H9 (cell line): ENCODE measurements at regions not wholly inside any gene's neighbourhood (a gene's known extent, or its start where the extent isn't known, plus 50 kb on each side); places are given as distances from the start of the nearest gene placed in this dataset.

Experiments
- DNase-seq: peaks from one replicate; pipeline ENCODE4 v3.0.0-alpha.2; 2017
- H2AFZ ChIP-seq: one replicate; pipeline ENCODE4 v1.6.1; 2013; ENCODE audit warnings: mild to moderate bottlenecking, low read length, control low read depth, moderate library complexity
- H2AK5ac ChIP-seq: 2 replicates; pipeline ENCODE4 v1.6.1; 2013; ENCODE audit warnings: low read length, control low read depth, mixed read lengths; ENCODE audit not compliant: insufficient read length
- H2BK120ac ChIP-seq: one replicate; pipeline ENCODE4 v1.6.1; 2013; ENCODE audit warnings: low read depth, mild to moderate bottlenecking, low read length, control low read depth, inconsistent platforms; ENCODE audit not compliant: poor library complexity, severe bottlenecking
- H2BK12ac ChIP-seq: 2 replicates; pipeline ENCODE4 v1.6.1; 2013; ENCODE audit warnings: low read length, control low read depth, mixed read lengths, low read depth; ENCODE audit not compliant: insufficient read length
- H2BK15ac ChIP-seq: 2 replicates; pipeline ENCODE4 v1.6.1; 2013; ENCODE audit warnings: low read depth, low read length, control low read depth
- H2BK20ac ChIP-seq: one replicate; pipeline ENCODE4 v1.6.1; 2013; ENCODE audit warnings: low read depth, mild to moderate bottlenecking, low read length, control low read depth, inconsistent platforms; ENCODE audit not compliant: poor library complexity, severe bottlenecking
- H2BK5ac ChIP-seq: 2 replicates; pipeline ENCODE4 v1.6.1; 2013; ENCODE audit warnings: low read length, control low read depth, mixed read lengths; ENCODE audit not compliant: insufficient read length
- H3K14ac ChIP-seq: 2 replicates; pipeline ENCODE4 v1.6.1; 2013; ENCODE audit warnings: low read length, control low read depth; ENCODE audit not compliant: insufficient read depth
- H3K18ac ChIP-seq: 2 replicates; pipeline ENCODE4 v1.6.1; 2013; ENCODE audit warnings: low read depth, mild to moderate bottlenecking, mixed read lengths, low read length, control low read depth; ENCODE audit not compliant: insufficient read length
- H3K23ac ChIP-seq: 2 replicates; pipeline ENCODE4 v1.6.1; 2013; ENCODE audit warnings: low read length, control low read depth, mixed read lengths, low read depth; ENCODE audit not compliant: insufficient read length
- H3K23me2 ChIP-seq: 2 replicates; pipeline ENCODE4 v1.6.1; 2013; ENCODE audit warnings: low read depth, mild to moderate bottlenecking, mixed read lengths, low read length, control low read depth; ENCODE audit not compliant: insufficient read length, poor library complexity, severe bottlenecking
- H3K27ac ChIP-seq: 2 replicates; pipeline ENCODE4 v1.5.1; 2013; ENCODE audit warnings: low read length, control low read depth, mixed read lengths, low read depth; ENCODE audit not compliant: insufficient read length
- H3K27me3 ChIP-seq: 2 replicates; pipeline ENCODE4 v1.6.1; 2013; ENCODE audit warnings: low read length, control low read depth, inconsistent platforms; ENCODE audit not compliant: insufficient read depth
- H3K4ac ChIP-seq: 2 replicates; pipeline ENCODE4 v1.6.1; 2013; ENCODE audit warnings: low read depth, mild to moderate bottlenecking, control low read depth, inconsistent platforms, low read length, moderate library complexity
- H3K4me1 ChIP-seq: 2 replicates; pipeline ENCODE4 v1.6.1; 2013; ENCODE audit warnings: low read length, control low read depth, inconsistent platforms; ENCODE audit not compliant: insufficient read depth
- H3K4me2 ChIP-seq: 2 replicates; pipeline ENCODE4 v1.6.1; 2013; ENCODE audit warnings: low read length, control low read depth, mixed read lengths; ENCODE audit not compliant: insufficient read length, insufficient read depth
- H3K56ac ChIP-seq: 2 replicates; pipeline ENCODE4 v1.6.1; 2013; ENCODE audit warnings: low read depth, mild to moderate bottlenecking, mixed read lengths, low read length, control low read depth; ENCODE audit not compliant: insufficient read length
- H3K79me1 ChIP-seq: 2 replicates; pipeline ENCODE4 v1.6.1; 2013; ENCODE audit warnings: low read depth, mild to moderate bottlenecking, moderate library complexity, low read length, control low read depth, inconsistent platforms; ENCODE audit not compliant: insufficient read depth, poor library complexity, severe bottlenecking
- H3K79me2 ChIP-seq: 2 replicates; pipeline ENCODE4 v1.6.1; 2013; ENCODE audit warnings: low read length, control low read depth, inconsistent platforms; ENCODE audit not compliant: insufficient read depth
- H3K9ac ChIP-seq: 2 replicates; pipeline ENCODE4 v1.6.1; 2013; ENCODE audit warnings: low read length, control low read depth, mixed read lengths; ENCODE audit not compliant: insufficient read length; ENCODE audit errors: extremely low read depth
- H3K9me3 ChIP-seq: one replicate; pipeline ENCODE4 v1.6.1; 2013; ENCODE audit warnings: low read depth, low read length, inconsistent platforms; ENCODE audit not compliant: control insufficient read depth
- H3T11ph ChIP-seq: one replicate; pipeline ENCODE4 v1.6.1; 2013; ENCODE audit warnings: mild to moderate bottlenecking, low read length, control low read depth, inconsistent platforms
- H4K20me1 ChIP-seq: one replicate; pipeline ENCODE4 v1.6.1; 2013; ENCODE audit not compliant: control insufficient read depth, insufficient read length, insufficient read depth
- H4K5ac ChIP-seq: 2 replicates; pipeline ENCODE4 v1.6.1; 2013; ENCODE audit warnings: low read depth, mild to moderate bottlenecking, mixed read lengths, low read length, control low read depth; ENCODE audit not compliant: insufficient read length
- H4K8ac ChIP-seq: replicated peaks from 2 replicates; pipeline ENCODE4 v1.6.1; 2013; ENCODE audit warnings: low read length, control low read depth, mixed read lengths, low read depth; ENCODE audit not compliant: insufficient read length
- H4K91ac ChIP-seq: 2 replicates; pipeline ENCODE4 v1.6.1; 2013; ENCODE audit warnings: low read depth, mild to moderate bottlenecking, moderate library complexity, mixed read lengths, low read length, control low read depth; ENCODE audit not compliant: insufficient read length
- H3K27ac Mint-ChIP-seq, 3 experiments: 2 replicates in 2 of 3; 3 replicates in 1 of 3; pipeline ENCODE4 v1.8.0; 2020 to 2021; ENCODE audit warnings: mixed read lengths in 3 of 3, mild to moderate bottlenecking in 1 of 3, moderate library complexity in 1 of 3
- H3K27me3 Mint-ChIP-seq: 2 replicates; pipeline ENCODE4 v1.8.0; 2021; ENCODE audit warnings: low read depth, mild to moderate bottlenecking, moderate library complexity, mixed read lengths
- H3K36me3 Mint-ChIP-seq, 3 experiments: 2 replicates in 2 of 3; 3 replicates in 1 of 3; pipeline ENCODE4 v1.8.0; 2020 to 2021; ENCODE audit warnings: low read depth in 3 of 3, mixed read lengths in 3 of 3; ENCODE audit not compliant: insufficient read depth in 1 of 3
- H3K4me1 Mint-ChIP-seq, 2 experiments: 2 replicates each; pipeline ENCODE4 v1.8.0; 2020; ENCODE audit warnings: mixed read lengths in 2 of 2
- H3K4me3 Mint-ChIP-seq, 2 experiments: 2 replicates in 1 of 2; 3 replicates in 1 of 2; pipeline ENCODE4 v1.8.0; 2020 to 2021; ENCODE audit warnings: mild to moderate bottlenecking in 2 of 2, mixed read lengths in 2 of 2, moderate library complexity in 1 of 2
- H3K9me3 Mint-ChIP-seq, 2 experiments: 2 replicates in 1 of 2; 3 replicates in 1 of 2; pipeline ENCODE4 v1.8.0; 2020; ENCODE audit warnings: mild to moderate bottlenecking in 2 of 2, mixed read lengths in 2 of 2, moderate library complexity in 1 of 2
- CTCF ChIP-seq: fragments of 200-600 bp; sonication (generic); conservative IDR thresholded peaks from 3 replicates; pipeline ENCODE4 v1.8.0; 2021; ENCODE audit warnings: antibody characterized with exemption, mild to moderate bottlenecking
- WGBS: extraction: QIAGEN DNeasy Blood & Tissue Kit; methylation state at CpG from one replicate; pipeline ENCODE4 v1.1.7; 2013; ENCODE audit warnings: missing lambda C conversion rate, low lambda C conversion rate, mixed read lengths; ENCODE audit not compliant: insufficient read length; ENCODE audit errors: extremely low coverage; 5-methylcytosine and 5-hydroxymethylcytosine counted together

GRCh38 chr14:42001431-42001830, 394.8 kb downstream of the LRFN5 start:
- TF ChIP-seq CTCF = no peak
- no CpG with 5 or more reads among the region's 3 CpGs for WGBS
- H4K91ac ChIP-seq = no peak overlapping the region
- no peaks in the 10 kb centered on the region for H3K4me1 ChIP-seq
- no peak overlapping the region for H3K4ac ChIP-seq
- H2BK12ac ChIP-seq = no peak overlapping the region
- H2AFZ ChIP-seq = no peak overlapping the region
- H3K18ac ChIP-seq = no peak overlapping the region
- H3K23me2 ChIP-seq = no peaks in the 10 kb centered on the region
- Mint-ChIP-seq H3K27me3 (no peaks in the 10 kb centered on the region), H3K4me1 (no peaks in the 10 kb centered on the region), H3K4me3 (no peak overlapping the region), H3K9me3 (no peaks in the 10 kb centered on the region), H3K36me3 (no peaks in the 10 kb centered on the region), H3K27ac (no peak overlapping the region)
- no peak overlapping the region for H2BK15ac ChIP-seq
- no peaks in the 10 kb centered on the region for H3K79me1 ChIP-seq
- H3K9ac ChIP-seq = no peak overlapping the region
- H3K27me3 ChIP-seq = no peaks in the 10 kb centered on the region
- no peak for DNase-seq
- no peak overlapping the region for H3K27ac ChIP-seq
- no peak overlapping the region for H3K4me2 ChIP-seq
- no peak overlapping the region for H2AK5ac ChIP-seq
- no peak overlapping the region for H3T11ph ChIP-seq
- no peak overlapping the region for H4K5ac ChIP-seq
- H3K9me3 ChIP-seq = no peaks in the 10 kb centered on the region
- no peak overlapping the region for H3K14ac ChIP-seq
- H3K23ac ChIP-seq = no peak overlapping the region
- H4K8ac ChIP-seq = no peak overlapping the region
- H3K56ac ChIP-seq = no peak overlapping the region
- H4K20me1 ChIP-seq = no peaks in the 10 kb centered on the region
- no peaks in the 10 kb centered on the region for H3K79me2 ChIP-seq
- no peak overlapping the region for H2BK20ac ChIP-seq
- H2BK5ac ChIP-seq = no peak overlapping the region
- no peak overlapping the region for H2BK120ac ChIP-seq
